ENCODE measurements at regions not wholly inside any gene's neighbourhood (a gene's known extent, or its start where the extent isn't known, plus 50 kb on each side); places are given as distances from the start of the nearest gene placed in this dataset.

- H3K27me3 ChIP-seq (ENCODE audit: control insufficient read depth, insufficient read depth, low read length): no peaks in the 10 kb centered on the region
- H3K4me3 ChIP-seq (ENCODE audit: low read depth in 2 of 2, low read length in 2 of 2): no peak overlapping the region
- no peak for ATAC-seq
- ChIA-PET CTCF (no interaction called here), POLR2A (no interaction called here)
- no peaks in the 10 kb centered on the region for H3K9me3 ChIP-seq (ENCODE audit: control insufficient read depth, insufficient read depth, low read depth, low read length)
- H3K36me3 ChIP-seq (ENCODE audit: control insufficient read depth, insufficient read depth, low read length): no peaks in the 10 kb centered on the region
- no peak for DNase-seq (ENCODE audit: low read depth, low spot score)
- H3K4me1 ChIP-seq (ENCODE audit: control insufficient read depth, insufficient read depth, low read length): no peaks in the 10 kb centered on the region
- in situ Hi-C loops (cut with HindIII; ENCODE audit: low pct_unique_long_range_greater_than_20kb, low sequenced_read_pairs): no loop called here
- no TSS peak for BruUV-seq (replicated peaks)
- TF ChIP-seq REST (IDR thresholded peaks at IDR 0.05; ENCODE audit: insufficient read depth in 1 of 2, low read depth in 2 of 2, low read length in 1 of 2) (no peak), CTCF (IDR thresholded peaks at IDR 0.05) (no peak), SIN3A (IDR thresholded peaks at IDR 0.05; ENCODE audit: borderline replicate concordance, insufficient read depth, low read depth, low read length) (no peak), POLR2AphosphoS5 (IDR thresholded peaks at IDR 0.05; ENCODE audit: low read depth, low read length) (no peak), TCF7L2 (IDR thresholded peaks at IDR 0.05; ENCODE audit: low read depth, low read length) (no peak)
- no peak overlapping the region for H3K27ac ChIP-seq (ENCODE audit: low read length)
- intact Hi-C loops (cut with micrococcal nuclease; ENCODE audit: unreplicated experiment): no loop called here
These were observed 120.6 kb downstream of the BAMBI start for GRCh38 chr10:28797904-28798371.

- BruUV-seq (replicated peaks): no TSS peak
- POLR2A ChIA-PET: no interaction called here
- CTCF ChIA-PET: interaction anchor here (0.6 kb wide), 1 partner anchor 10 kb away, joined by 3 read pairs; no protein-coding TSS in a partner anchor
- intact Hi-C loops (cut with micrococcal nuclease; ENCODE audit: unreplicated experiment) (no loop called here), in situ Hi-C loops (cut with HindIII; ENCODE audit: low pct_unique_long_range_greater_than_20kb, low sequenced_read_pairs) (no loop called here)
- Histone ChIP-seq H3K4me3 (ENCODE audit: low read depth in 2 of 2, low read length in 2 of 2) (no peak overlapping the region), H3K4me1 (ENCODE audit: control insufficient read depth, insufficient read depth, low read length) (no peaks in the 10 kb centered on the region), H3K27ac (ENCODE audit: low read length) (no peak overlapping the region), H3K9me3 (ENCODE audit: control insufficient read depth, insufficient read depth, low read depth, low read length) (no peaks in the 10 kb centered on the region), H3K27me3 (ENCODE audit: control insufficient read depth, insufficient read depth, low read length) (no peaks in the 10 kb centered on the region), H3K36me3 (ENCODE audit: control insufficient read depth, insufficient read depth, low read length) (no peaks in the 10 kb centered on the region)
- TF ChIP-seq SIN3A (IDR thresholded peaks at IDR 0.05; ENCODE audit: borderline replicate concordance, insufficient read depth, low read depth, low read length) (no peak), CTCF (IDR thresholded peaks at IDR 0.05) (no peak), POLR2AphosphoS5 (IDR thresholded peaks at IDR 0.05; ENCODE audit: low read depth, low read length) (no peak), REST (IDR thresholded peaks at IDR 0.05; ENCODE audit: insufficient read depth in 1 of 2, low read depth in 2 of 2, low read length in 1 of 2) (no peak), TCF7L2 (IDR thresholded peaks at IDR 0.05; ENCODE audit: low read depth, low read length) (no peak)
- DNase-seq (ENCODE audit: low read depth, low spot score): no peak
- no peak for ATAC-seq
These were observed 121.2 kb downstream of the BAMBI start for GRCh38 chr10:28798428-28798955.

All from Panc1 (cell line).